GM18858 (cell line): ENCODE measurements at regions not wholly inside any gene's neighbourhood (a gene's known extent, or its start where the extent isn't known, plus 50 kb on each side); places are given as distances from the start of the nearest gene placed in this dataset.

Source experiments
- ATAC-seq: cut with Tn5 transposase; IDR thresholded peaks from one replicate; pipeline ENCODE4 v1.9.1; 2021; ENCODE audit not compliant: unreplicated experiment

DNA sequence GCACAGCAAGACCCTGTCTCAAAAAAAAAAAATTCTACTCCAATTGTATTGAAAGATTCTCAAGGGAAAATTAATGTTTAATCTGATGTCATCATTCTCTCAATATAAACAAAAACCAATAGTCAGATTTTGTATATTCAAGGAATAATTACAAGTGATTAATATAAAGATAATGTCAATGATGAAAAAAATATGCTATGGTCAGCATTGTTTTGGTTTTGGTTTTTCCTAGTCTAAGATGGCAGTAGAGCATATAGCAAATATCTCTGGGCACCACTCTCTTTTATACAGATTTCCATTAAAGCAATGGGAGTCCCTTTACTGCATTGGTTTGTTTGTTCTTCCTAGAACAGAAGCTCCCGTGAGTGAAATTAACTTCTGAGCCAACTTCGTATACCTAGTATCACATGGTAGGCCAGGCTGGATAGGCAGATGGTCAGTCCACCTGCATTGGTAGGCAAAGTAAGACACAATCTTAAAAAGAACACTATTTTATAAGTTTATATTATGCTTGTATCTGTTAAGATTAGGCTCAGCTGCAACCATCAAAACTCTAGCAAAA lies 523.8 kb upstream of the JARID2 start:
- no peak for ATAC-seq

DNA sequence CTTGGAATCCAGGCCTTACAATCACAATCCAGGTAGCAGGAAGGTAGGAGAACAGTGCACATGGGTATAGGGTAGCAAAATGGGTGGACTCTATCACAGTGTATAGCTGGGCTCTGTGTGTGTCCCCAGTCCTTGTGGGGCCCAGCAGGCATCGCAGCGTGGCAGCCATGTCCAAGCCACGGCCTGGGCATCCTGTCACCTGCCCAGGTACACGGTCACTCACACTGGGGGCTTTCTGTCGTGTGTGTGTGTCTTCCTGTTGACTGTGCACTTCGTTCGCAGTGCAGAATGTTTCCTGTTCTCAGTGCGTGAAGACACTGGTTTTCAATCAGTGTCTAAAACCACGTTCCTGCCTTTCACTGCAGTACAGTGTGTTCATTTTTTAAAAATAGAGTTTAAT lies 523.2 kb upstream of the JARID2 start:
- no peak for ATAC-seq

DNA sequence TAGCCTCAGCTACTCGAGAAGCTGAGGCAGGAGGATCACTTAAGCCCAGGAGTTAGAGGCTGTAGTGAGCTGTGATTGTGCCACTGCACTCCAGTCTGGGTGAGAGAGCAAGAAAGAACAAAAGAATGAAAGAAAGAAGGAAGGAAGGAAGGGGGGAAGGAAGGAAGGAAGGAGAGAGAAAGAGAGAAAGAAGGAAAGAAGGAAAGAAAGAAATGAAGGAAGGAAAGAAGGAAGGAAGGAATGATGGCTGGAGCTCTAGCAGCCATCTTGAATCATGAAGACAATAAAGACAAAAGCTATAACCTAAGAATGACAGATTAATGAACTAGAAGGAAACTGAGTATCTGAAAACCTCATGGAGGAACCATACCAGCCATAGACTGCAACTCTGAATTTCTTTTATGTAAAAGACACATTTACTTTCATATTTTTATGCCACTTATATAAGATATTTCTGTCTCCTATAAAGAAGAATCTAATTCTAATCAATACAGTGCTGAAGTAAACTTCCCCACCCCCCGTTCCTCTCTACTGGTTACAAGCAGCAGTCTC lies 522.3 kb upstream of the JARID2 start:
- ATAC-seq: no peak

DNA sequence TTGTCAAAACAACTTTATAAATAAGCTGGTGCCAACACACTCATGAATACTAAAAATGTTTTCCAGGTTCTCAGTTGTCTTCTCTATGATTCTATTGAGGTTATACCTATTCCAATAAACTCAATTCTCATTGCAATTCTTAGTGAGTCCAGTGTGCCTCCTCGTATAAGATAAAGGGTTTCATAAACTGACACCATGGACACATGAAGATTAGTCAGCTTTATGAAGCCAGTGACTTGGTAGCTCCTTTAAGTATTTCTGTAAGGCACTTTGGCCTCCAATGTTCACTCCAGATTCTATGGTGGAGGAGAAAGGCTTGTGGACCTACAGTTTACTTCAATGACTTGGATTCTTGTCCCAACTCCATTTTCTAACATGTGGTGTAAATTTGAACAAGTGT lies 521.3 kb upstream of the JARID2 start:
- no peak for ATAC-seq

DNA sequence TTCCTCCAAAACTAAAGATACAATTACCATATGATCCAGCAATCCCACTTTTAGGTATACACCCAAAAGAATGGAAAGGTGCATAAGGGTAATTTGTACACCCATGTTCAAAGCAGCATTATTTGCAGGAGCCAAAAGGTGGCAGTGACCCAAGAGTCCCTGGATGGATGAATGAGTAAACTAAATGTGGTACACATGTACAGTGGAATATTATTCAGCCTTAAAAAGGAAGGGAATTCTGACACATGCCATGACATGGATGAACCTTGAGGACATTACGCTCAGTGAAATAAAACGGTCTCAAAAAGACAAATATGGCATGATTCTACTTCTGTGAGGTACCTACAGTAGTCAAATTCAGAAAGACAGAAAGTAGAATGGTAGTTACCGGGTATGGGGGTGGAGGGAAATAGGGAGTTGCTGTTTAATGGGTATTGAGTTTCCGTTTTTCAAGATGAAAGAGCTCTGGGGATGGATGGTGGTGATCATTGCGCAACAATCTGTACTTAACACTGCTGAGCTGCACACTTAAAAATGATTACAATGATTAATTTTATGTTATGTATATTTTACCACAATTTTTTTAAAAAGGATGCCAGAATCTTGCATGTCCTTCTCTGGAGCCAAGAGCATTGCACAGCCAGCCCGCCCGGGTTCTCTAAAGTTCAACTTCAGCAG lies 518.9 kb upstream of the JARID2 start:
- no peak for ATAC-seq

DNA sequence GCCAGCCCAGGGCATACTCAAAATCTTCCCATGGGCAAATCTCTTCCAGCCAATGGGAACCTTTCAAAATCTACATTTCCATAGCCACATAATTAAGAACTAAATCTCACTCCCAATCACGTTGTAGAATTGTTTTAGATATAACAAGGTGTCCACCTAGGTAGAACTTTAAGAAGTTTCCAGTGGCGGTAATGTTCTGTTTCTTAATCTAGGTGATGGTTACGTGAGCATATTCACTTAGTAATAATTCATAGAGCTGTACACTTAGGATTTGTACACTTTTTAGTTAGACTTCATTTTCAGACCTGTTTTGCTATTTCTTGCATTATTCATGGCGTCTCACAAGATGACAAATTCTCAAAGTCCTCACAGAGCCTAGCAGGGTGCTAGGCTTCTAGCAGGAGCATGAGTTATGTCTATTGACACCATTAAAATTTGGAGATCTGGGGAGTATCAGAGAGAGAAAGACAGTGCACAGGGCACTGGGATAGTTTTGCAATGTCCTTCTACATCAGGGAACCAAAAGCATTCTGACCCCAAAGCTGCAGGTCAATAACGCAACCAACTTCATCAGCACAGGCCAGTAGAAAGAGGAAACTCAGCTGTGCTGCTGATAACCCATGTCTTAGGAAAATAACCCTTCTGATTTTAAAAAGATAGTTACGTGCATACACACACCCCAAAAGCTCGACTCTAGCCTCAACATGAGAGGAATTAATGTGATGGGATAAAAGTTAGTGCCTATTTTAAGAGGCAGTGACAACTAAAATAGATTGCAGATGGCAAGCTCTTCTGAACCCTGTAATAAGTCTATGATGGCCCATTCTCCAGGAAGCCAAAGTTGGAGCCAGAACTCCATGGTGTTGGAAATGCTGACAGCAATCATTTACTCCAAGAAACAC lies 518.1 kb upstream of the JARID2 start:
- no peak for ATAC-seq

DNA sequence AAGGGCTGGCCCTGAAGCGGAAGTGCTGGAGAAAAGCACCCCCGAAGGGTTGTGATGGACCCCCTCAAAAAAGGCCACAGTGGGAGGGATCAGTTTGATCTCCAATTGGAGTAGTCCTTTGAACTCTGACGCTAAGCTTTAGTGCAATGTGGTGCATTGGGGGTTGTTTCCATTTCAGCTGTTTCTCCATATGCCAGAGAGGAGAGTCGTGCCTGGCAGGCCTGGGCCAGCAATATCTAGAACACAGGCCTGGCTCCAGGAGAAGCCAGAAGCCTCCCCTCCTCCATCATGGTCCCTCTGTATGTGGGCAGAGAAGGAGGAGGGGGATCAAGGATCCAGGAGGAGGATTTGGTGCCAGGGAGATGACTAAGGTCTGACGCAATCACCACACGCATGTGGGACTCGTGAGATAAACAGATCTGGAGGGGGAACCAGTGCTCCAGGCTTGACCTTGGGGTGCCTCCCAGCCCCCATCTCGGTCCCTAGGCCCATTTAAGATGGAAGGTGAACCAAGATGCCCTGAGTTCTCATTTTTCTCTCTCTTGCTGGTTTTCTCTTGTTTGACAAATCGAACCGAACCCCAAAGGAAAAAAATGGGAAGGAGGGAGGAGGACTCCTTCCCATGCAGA lies 517.4 kb upstream of the JARID2 start:
- no peak for ATAC-seq

DNA sequence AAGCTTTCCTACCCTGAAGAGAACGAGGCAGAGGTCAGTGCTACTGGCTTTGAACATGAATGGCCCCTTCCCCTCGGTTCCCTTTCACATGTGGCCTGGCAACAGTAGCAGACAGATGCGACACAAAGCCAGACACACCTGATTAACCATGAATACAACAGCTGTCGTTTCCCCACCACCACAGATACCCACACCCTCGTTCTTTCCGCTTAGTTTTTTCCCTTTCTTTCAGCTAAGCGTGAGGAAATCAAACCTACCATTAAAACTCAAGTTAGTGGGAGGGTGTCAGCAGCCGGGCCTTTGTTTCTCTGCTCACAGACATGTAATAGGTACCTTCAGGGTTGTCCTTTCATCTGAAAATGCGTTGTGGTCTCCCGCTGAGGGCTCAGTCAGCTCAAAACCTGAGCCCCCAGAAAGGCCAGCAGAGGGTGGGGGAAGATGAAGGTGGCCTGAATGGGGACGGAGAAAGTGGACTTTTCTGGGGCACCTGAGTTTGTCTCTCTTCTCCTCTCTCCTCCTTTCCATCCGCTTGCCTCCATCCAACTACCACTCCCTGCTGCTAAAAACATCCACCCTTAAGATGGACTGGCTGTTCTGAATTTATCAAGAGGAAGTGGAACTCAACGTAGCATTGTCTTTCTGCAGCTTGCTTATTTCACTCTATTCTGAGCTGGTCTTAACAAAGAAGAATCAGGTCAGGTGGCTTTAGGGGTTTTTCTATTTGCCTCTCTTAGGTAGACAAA lies 516.6 kb upstream of the JARID2 start:
- ATAC-seq: peak; percentile 50

DNA sequence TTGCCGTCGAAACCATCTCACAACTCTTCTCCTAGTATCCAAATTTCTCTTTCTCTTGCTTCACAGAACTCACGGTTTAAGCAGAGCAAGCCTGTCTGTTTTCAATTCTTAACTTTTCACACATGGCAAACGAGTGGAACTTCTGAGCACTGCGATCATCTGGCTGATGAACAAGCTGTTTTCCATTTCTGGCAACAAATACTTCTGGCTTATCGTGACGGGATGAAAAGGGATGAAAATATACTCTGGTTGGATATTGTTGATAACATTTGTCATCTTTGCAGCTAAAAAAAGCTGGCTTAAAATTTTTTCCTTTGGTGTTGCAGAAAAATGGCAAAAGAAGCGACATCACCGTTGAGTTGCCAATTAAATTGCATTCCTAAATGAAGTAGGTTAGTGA lies 515.2 kb upstream of the JARID2 start:
- ATAC-seq: no peak

DNA sequence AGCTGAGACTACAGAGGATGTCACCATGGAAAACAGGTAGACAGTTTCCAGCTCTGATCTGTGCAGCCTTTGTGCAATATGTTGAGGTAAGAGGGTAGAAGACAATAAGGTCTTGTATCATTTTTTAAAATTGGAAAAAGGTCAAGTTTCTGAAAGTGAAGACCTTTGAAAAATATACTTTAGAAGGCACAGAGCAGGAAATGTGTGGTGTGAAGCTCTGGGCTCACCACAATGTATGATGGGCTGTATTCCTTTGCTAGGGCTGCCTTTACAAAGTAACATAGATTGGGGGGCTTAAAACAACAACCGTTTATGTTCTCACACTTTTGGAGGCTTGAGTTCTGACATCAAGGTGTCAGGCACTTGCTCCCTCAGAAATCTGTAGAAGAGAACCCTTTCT lies 514.3 kb upstream of the JARID2 start:
- ATAC-seq: no peak

DNA sequence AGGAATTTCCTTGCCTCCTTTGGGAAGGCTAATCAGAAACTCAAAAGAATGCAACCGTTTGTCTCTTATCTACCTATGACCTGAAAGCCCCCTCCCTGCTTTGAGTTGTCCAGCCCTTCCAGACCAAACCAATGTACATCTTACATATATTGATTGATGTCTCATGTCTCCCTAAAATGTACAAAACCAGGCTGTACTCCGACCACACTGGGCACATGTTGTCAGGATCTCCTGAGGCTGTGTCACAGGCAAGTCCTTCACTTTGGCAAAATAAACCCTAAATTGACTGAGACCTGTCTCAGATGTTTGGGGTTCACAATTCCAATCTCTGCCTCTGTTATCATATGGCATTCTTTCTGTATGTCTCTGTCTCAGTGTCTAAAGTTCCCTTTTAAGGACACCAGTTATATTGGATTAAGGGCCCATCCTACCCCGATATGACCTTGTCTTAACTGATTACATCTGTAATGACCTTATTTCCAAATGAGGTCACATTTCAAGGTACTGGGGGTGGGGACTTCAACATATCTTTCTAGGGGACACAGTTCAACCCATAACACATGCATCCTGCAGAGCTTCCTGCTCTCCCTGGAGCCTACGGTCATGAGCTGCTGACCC lies 513.5 kb upstream of the JARID2 start:
- no peak for ATAC-seq

DNA sequence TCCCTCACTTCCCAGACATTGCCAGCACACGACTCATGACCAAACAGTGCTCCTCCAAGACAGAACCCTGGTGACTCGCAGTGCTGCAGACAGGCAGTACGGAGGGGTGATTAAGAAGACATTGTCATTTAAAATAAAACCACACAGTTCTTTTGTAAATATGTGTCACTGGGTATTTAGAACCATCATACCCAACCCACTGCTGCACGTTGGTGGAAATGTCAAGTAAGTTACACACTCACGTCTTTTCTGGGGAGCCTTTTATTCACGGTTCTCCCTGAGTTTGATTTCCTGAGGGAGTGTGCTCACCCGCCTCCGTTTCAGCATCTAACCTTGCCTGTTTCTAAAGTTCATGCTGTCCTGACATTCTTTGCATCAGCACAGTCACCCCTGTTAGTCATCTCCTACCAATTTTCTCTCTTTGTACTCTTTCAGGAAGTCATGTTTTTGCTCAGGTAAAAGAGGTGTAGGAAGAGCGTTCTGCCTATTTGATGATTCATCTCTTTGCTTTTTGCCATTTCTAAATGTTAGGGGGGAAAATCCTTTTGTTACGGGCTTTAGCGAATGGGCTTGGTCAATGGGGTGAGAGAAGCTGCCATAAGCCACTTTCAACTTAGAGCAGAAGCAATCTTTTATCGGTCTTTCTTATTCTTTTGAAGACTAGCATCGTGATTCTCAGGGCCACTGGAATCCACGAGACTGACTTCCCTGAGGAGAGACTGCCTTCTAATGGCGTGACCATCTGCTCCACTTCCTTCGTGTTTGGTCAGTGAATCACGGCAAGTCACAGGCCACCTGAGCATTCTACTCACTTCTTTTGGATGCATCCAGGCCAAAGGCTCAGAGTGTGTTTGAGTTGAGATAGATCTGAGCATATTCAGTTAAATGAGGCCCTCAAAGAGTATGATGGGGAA lies 512.8 kb upstream of the JARID2 start:
- no peak for ATAC-seq

DNA sequence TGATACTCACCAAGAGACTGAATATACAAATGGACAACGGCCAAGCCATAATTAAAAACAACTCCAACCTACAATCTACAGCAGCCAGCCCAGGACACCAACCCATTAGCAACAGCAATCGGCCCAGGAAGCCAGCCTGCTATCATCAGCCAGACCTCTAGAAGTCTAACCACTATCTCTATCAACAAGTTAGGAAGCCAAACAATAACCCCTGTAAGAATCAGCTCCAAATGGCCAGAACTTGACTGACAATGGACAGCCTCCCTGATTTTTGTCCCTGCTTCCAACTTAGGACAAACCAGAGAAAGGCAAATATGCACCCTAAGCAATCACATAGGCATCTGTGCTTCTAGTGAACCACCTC lies 511.8 kb upstream of the JARID2 start:
- no peak for ATAC-seq

DNA sequence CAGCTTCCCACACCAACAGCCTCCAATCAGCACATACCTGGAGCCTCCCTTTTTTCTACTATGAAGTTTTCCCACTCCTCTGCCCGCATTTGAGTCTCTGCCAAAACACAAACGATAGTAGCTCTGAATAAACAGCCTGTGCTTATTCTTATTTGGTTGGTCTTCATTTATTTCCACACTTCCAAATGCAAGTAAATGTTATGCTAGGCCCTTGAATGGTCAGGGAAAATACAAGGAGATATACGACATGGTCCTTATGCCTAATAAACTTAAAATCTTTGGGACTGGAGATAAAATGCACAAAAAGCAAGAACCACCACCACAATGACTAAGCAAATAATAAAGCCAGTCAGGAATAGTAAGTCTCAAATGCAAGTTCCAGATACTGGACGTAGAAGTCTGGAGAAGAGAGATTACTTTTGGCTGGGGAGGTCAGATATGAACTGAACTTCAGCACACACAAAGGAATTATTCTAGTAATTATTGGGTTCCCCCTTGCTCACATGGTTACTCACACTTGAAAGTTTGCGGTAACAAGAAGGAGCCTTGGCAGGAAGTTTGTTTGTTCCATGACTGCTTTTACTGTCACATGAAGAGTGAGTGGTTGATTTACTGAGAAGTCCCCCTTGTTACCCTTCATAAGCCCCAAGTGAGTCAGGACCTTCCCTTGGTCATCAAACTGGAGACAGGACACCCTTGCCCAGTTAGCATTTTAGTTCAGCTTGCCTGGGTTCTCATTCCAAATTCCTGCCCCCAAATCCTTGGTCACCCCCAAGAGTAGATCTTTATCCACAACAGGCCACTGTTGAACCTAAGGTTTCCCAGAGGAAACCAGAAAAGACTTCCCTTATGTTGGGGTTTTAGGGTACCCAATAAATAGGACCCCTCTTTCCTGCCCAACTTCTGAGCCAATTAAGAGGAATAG lies 511.2 kb upstream of the JARID2 start:
- peak; percentile 89 for ATAC-seq

DNA sequence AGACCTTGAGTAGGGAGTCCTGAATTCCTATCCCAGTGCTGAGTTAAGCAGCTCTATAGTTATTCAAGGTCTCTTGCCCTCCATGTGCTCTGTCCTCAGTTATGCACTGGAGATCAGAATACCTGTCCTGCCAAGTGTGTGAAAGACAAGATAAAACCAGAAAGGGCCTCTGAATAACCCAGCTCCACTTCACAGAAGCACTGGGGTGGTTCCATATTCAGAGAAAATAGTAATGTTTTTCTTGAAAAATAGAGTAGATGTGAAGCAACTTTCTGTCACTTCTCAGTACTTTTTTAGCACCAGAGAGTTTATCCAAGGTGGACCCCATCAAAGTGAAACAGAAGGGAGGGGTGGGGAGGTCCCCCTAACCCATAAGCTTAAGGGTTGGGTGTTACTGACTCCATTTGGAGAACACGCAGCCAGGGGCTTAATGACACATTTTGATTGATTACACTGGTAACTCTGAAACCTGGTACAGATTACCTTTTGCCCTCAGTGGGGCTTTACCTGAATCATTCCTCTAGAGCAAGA lies 509.8 kb upstream of the JARID2 start:
- no peak for ATAC-seq

DNA sequence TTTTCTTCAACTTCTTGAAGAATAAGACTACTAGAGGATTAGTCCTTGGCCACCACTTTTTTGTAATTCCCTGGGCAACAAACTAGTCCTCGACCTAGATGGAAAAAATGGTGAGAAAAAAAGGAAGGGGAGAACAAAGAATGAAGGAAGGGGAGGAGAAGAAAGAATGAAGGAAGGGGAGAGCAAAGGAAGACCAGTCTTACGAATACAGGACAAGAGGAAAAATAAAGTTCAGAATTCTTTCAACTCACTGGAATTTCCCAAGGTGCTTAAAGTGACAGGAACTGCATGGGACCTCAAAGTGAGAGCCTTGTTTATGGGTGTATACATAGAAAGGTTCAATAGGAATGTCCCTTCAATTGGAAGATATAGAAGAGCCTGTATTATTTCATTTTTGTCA lies 509.3 kb upstream of the JARID2 start:
- no peak for ATAC-seq

DNA sequence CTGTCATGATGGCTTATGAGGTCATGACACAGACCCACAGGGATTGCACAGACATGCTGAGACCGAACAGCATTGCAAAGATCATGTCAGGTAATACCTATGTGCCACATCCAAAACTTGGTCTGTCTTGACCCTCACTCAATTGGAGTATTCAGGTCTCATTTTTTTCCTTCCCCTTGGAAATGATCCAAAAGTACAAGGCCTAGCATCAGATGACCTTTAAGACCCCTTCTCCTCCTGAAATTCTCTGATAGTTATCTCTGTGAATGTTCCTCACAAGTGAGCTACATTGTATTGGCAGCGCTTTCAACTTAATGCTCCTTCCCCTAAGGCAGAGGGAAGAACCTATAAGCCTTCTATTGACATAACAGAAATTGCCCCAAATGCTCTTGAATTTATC lies 507.4 kb upstream of the JARID2 start:
- no peak for ATAC-seq

DNA sequence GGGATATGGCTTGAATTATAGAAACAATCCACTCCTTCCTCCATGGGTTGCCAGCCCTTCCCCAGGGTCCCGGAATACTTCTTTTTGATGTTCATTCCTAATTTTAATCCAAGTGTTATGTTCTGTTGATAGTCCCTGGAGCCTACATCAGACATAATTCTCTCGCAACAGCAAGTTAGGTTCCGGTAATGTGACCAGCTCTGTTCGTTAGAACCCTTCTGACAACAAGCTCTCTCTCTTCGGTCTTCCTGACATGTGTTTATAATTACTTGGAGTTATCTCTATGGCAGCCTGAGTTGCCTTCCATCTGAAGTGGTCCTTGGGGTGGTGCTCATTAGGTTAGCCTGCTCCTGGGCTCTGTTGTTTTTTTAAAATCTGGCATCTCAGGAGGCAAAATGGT lies 506.9 kb upstream of the JARID2 start:
- ATAC-seq: no peak
